Mammary epithelial cell (primary cell): ENCODE measurements at regions not wholly inside any gene's neighbourhood (a gene's known extent, or its start where the extent isn't known, plus 50 kb on each side); places are given as distances from the start of the nearest gene placed in this dataset.

Experiments
- CTCF ChIP-seq, 2 donors: IDR thresholded peaks in 1 of 2; conservative IDR thresholded peaks in 1 of 2; 2 replicates each; pipeline ENCODE4 v1.5.1; 2011 to 2012; ENCODE audit warnings: inconsistent platforms in 2 of 2, low read length in 2 of 2, mild to moderate bottlenecking in 2 of 2, control low read depth in 1 of 2, low read depth in 1 of 2; ENCODE audit not compliant: insufficient read depth in 1 of 2; ENCODE audit errors: extremely low read depth in 1 of 2
- EZH2 ChIP-seq: IDR thresholded peaks from 2 replicates; pipeline ENCODE4 v1.6.1; 2012; ENCODE audit warnings: low read length, inconsistent platforms, borderline replicate concordance

DNA sequence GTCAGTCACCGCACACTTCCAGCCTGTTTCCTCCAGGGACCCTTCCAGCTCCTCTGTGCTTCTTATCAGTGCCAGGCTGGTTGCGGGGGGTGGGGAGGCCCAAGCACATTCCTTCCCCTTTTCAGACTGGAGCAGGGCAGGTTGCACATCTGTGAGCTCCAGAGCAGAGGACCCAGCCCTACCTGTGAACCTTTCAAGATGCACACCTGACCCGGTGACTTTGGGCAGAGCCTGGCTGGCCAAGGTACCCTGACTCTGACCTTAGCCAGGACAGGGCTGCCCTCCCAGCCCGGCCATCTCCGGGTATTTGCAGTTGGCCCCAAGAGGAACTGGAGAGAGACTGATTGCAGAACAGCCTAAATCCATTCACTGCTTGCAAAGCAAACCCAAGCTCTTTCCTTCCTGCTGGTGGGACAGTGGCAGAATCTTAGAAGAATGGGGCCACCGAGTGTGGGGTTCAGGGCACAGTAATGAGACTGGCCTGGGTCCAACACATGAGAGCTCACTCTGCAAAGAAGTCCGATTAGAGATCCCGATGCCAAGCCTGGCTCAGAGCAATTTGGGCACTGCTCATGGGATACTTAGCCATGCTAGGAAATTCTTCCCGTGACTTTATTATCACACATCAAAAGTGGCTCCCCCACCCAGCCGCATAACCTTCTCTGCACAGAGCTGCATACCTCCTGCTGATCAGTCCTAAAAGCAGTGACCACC lies 64.7 kb upstream of the CCND1 start:
- no peak for TF ChIP-seq CTCF (conservative IDR thresholded peaks at IDR 0.05 in 1 of 2, IDR thresholded peaks at IDR 0.05 in 1 of 2; ENCODE audit: extremely low read depth in 1 of 2, insufficient read depth in 1 of 2, low read depth in 1 of 2, low read length in 2 of 2)
- TF ChIP-seq EZH2 = no peak
